Heart left ventricle (tissue), 16 donors: ENCODE measurements at regions not wholly inside any gene's neighbourhood (a gene's known extent, or its start where the extent isn't known, plus 50 kb on each side); places are given as distances from the start of the nearest gene placed in this dataset.
"Not testable (repeated sequence)": the region's sequence is repeated elsewhere in the genome, so short reads cannot be mapped to it uniquely, and the experiment has no call there.

ENCODE experiments used
- ATAC-seq, 4 donors: fragments of 200-7000 bp; cut with Tn5 transposase; one replicate each; pipeline ENCODE4 v1.9.1; 2020 to 2022; ENCODE audit warnings: moderate library complexity in 4 of 4, mild to moderate bottlenecking in 3 of 4, moderate number of reproducible peaks in 1 of 4
- DNase-seq, 5 donors: peaks; one replicate each; pipeline ENCODE4 v3.0.0-alpha.2; 2020
- H3K27ac ChIP-seq, 12 donors: fragments of 200-600 bp; sonication (generic) in 4 of 12; one replicate each; pipeline versions ENCODE4 v1.5.0 to v1.8.0; 2016 to 2022; ENCODE audit warnings: mild to moderate bottlenecking in 2 of 12
- H3K27me3 ChIP-seq, 9 donors: fragments of 200-600 bp; sonication (generic) in 2 of 9; one replicate each; pipeline versions ENCODE4 v1.5.1 to v1.8.0; 2016 to 2022; ENCODE audit warnings: mild to moderate bottlenecking in 3 of 9
- H3K36me3 ChIP-seq, 9 donors: fragments of 200-600 bp; sonication (generic) in 2 of 9; one replicate each; pipeline versions ENCODE4 v1.5.0 to v1.8.0; 2018 to 2022; ENCODE audit warnings: mild to moderate bottlenecking in 2 of 9
- H3K4me1 ChIP-seq, 12 donors: fragments of 200-600 bp; sonication (generic) in 4 of 12; one replicate each; pipeline versions ENCODE4 v1.5.0 to v1.8.0; 2016 to 2022; ENCODE audit warnings: mild to moderate bottlenecking in 3 of 12
- H3K4me3 ChIP-seq, 12 donors: fragments of 200-600 bp; sonication (generic) in 4 of 12; one replicate each; pipeline versions ENCODE4 v1.5.0 to v1.8.0; 2017 to 2022; ENCODE audit warnings: mild to moderate bottlenecking in 9 of 12, moderate library complexity in 4 of 12
- H3K9me3 ChIP-seq, 12 donors: fragments of 200-600 bp; sonication (generic) in 4 of 12; one replicate each; pipeline versions ENCODE4 v1.5.0 to v1.8.0; 2016 to 2022; ENCODE audit warnings: mild to moderate bottlenecking in 1 of 12
- POLR2A ChIP-seq, 2 donors: fragments of 450-650 bp; IDR thresholded peaks; one replicate each; pipeline ENCODE4 v1.6.1; 2017; ENCODE audit warnings: antibody characterized with exemption in 2 of 2, mild to moderate bottlenecking in 2 of 2, moderate library complexity in 2 of 2
- WGBS, 4 donors: extraction: QIAGEN DNeasy Blood & Tissue Kit in 2 of 4; methylation state at CpG; one replicate each; pipeline versions ENCODE4 v1.1.5 to v1.1.7; 2013 to 2018; 5-methylcytosine and 5-hydroxymethylcytosine counted together
- intact Hi-C, 10 donors: fragments of 100-400 bp; cut with DNase I; formaldehyde crosslinking; loops; one replicate each; pipeline versions ENCODE4 v1.11.1 to v1.14.2; 2022
- TF ChIP-seq, protein P1 (sequence below), 12 donors: fragments of 200-600 bp; sonication (generic) in 4 of 12; IDR thresholded peaks; one replicate each; pipeline versions ENCODE4 v1.5.0 to v1.8.0; 2018 to 2022; ENCODE audit warnings: antibody characterized with exemption in 12 of 12, mild to moderate bottlenecking in 5 of 12
- donor health status: ischemic (EF 13 %, LVEDD 7.1; RV severe dilation, severe dysfunction).
- donor health status: healthy with polysubstance abuse.
- donor health status: DM: no; HTN: yes; CAD: no.
- donor health status: DM: no; HTN: no; CAD: no.
- donor health status: ischemic (EF 25% LVEDD 6.9; RV normal size, moderate dysfunction).
- donor health status: ischemic (EF 25% LVEDD 5.7; RV mildly dilated, moderate dysfunction).
- donor health status: healthy.
- donor health status: DM: yes; HTN: yes; CAD: no.
- donor health status: ischemic (EF 35%, LVEDD 5.7; RV mildly dilated, moderate dysfunction).
- donor health status: nonischemic (EF 11% LVEDD 7.7; RV severe dilation, severe dysfunction).
- donor health status: DM: yes; HTN: yes; CAD: no.
- donor health status: PGD.
- donor health status: ischemic (EF 29% LVEDD 5.4; RV normal size, mild dysfunction).
- donor health status: nonischemic (EF 23%, LVEDD 6.1; RV moderate dilation, normal function).

DNA sequence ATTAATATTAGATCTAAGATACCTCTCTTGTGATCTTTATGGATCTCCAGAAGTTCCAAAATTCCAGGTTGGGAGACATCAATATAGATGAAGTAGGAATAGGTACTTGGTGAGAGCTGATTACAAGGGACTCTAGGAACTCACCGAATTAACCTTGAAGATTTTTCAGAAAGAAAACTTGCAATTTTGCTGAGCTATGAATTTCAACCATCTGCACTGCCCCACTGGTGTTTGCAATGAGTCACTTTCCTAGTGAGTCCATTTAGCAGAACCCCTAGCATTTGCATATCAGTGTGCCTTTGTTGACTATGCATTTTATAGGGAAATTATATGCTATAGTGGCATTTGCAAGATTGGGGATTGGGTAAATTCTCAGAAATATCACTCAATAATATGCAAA is 122.0 kb downstream of the CTNND1 start:
- ATAC-seq (no peak), DNase-seq (no peak)
- H3K4me3 ChIP-seq: no peak overlapping the region
- intact Hi-C loops: no loop called here
- no peaks in the 10 kb centered on the region for H3K27me3 ChIP-seq
- H3K27ac ChIP-seq: no peak overlapping the region
- WGBS, 4 donors: 82 to 93% (median 91%) methylated on average over 1 of the region's 1 CpG
- peaks cover 0 to 8% (median 0%) of the 10 kb centered on the region in 12 donors for H3K4me1 ChIP-seq
- H3K36me3 ChIP-seq: no peaks in the 10 kb centered on the region
- H3K9me3 ChIP-seq: no peaks in the 10 kb centered on the region
- TF ChIP-seq POLR2A (IDR thresholded peaks at IDR 0.05): no peak
- TF ChIP-seq, protein P1, sequence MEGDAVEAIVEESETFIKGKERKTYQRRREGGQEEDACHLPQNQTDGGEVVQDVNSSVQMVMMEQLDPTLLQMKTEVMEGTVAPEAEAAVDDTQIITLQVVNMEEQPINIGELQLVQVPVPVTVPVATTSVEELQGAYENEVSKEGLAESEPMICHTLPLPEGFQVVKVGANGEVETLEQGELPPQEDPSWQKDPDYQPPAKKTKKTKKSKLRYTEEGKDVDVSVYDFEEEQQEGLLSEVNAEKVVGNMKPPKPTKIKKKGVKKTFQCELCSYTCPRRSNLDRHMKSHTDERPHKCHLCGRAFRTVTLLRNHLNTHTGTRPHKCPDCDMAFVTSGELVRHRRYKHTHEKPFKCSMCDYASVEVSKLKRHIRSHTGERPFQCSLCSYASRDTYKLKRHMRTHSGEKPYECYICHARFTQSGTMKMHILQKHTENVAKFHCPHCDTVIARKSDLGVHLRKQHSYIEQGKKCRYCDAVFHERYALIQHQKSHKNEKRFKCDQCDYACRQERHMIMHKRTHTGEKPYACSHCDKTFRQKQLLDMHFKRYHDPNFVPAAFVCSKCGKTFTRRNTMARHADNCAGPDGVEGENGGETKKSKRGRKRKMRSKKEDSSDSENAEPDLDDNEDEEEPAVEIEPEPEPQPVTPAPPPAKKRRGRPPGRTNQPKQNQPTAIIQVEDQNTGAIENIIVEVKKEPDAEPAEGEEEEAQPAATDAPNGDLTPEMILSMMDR (IDR thresholded peaks at IDR 0.05): no peak

DNA sequence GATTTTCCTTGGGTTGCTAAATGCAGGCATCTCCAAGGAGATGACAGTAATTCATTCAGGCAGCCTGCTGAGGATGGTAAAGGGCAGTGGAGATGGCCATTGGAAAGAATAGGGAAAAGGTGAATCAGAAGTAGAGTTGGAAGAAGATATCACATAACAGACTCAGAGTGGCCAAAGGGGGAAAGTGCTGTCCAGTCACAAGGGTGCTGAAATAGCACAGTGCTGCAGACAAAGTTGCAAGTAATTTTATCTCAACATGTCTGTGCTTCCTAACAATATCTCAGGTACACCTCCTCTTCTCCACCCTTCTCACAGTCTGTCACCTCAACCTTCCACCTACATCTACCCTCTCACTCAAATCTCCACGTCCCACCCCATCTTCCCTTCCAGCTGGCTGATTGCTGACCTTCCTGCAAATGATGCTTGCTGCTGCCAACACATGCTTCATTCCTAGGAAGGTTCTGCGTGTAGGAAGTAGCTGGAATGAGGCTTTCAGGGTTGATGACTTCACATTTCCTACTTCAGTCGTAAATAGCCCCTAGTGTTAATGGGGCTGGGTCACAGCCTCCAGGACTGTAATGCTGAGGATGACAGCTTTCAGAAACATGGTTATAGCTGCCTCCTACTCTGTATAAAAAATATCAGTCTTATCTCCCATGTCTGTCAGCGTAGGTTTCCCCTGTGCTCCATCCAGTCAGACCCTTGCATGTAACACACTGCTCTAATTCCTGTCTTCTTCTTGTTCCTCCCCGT is 123.9 kb downstream of the CTNND1 start:
- intact Hi-C loops: no loop called here
- H3K9me3 ChIP-seq: no peaks in the 10 kb centered on the region
- TF ChIP-seq, protein P1 (IDR thresholded peaks at IDR 0.05): no peak
- TF ChIP-seq POLR2A (IDR thresholded peaks at IDR 0.05): no peak
- 32 to 38% (median 34%) methylated on average over 5 of the region's 5 CpGs for WGBS, 4 donors
- no peak overlapping the region for H3K27ac ChIP-seq
- no peak overlapping the region for H3K4me3 ChIP-seq
- no peaks in the 10 kb centered on the region for H3K36me3 ChIP-seq
- ATAC-seq (peak in 1 of 4 donors; percentile 73), DNase-seq (no peak)
- H3K27me3 ChIP-seq: no peaks in the 10 kb centered on the region
- H3K4me1 ChIP-seq: peaks cover 0 to 8% (median 0%) of the 10 kb centered on the region in 12 donors

DNA sequence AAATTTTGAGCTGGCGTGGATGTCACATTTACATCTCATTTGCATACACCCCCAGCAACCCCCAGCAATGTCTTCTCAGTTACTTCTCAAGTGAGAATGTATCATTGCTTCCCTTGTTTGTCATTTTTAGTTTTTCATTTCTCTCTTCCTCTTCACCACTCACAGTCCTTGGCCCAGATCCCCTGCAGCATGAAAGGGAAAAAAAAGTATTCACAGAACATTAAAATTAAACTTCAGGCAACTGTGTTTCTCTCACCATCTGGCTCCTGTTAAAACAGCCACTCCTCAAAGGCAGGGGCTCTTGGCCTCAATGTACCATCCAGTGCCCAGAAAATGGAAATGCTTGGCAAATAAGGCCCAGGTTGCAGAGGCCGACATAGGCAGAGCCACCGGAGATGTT is 126.8 kb downstream of the CTNND1 start:
- no peak overlapping the region for H3K4me3 ChIP-seq
- DNase-seq: no peak
- H3K36me3 ChIP-seq: no peaks in the 10 kb centered on the region
- H3K27ac ChIP-seq: no peak overlapping the region
- no peaks in the 10 kb centered on the region for H3K4me1 ChIP-seq
- ATAC-seq: no peak
- no peaks in the 10 kb centered on the region for H3K9me3 ChIP-seq
- no peaks in the 10 kb centered on the region for H3K27me3 ChIP-seq
- no peak for TF ChIP-seq POLR2A (IDR thresholded peaks at IDR 0.05)
- TF ChIP-seq, protein P1 (IDR thresholded peaks at IDR 0.05): no peak
- WGBS, 4 donors: 85 to 93% (median 90%) methylated on average over 3 of the region's 3 CpGs
- intact Hi-C loops: no loop called here

DNA sequence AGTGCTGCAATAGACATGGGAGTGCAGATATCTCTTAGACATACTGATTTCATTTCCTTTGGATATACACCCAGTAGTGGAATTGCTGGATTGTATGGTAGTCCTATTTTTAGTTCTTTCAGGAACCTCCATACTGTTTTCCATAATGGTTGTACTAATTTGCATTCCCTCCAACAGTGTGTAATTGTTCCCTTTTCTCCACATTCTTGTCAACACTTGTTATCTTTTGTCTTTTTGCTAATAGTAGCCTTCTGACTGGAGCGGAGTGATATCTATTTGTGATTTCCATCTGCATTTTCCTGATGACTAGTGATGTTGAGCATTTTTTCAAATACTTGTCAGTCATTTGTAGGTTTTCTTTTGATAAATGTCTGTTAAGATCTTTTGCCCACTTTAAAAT is 128.9 kb downstream of the CTNND1 start:
- H3K9me3 ChIP-seq: peaks cover 0 to 7% (median 0%) of the 10 kb centered on the region in 12 donors
- DNase-seq (no peak), ATAC-seq (no peak)
- no peaks in the 10 kb centered on the region for H3K27me3 ChIP-seq
- 75 to 84% (median 78%) methylated on average over 1 of the region's 1 CpG for WGBS, 4 donors
- H3K36me3 ChIP-seq: no peaks in the 10 kb centered on the region
- H3K4me3 ChIP-seq: no peak overlapping the region
- H3K4me1 ChIP-seq: no peaks in the 10 kb centered on the region
- intact Hi-C loops: no loop called here
- no peak overlapping the region for H3K27ac ChIP-seq
- TF ChIP-seq, protein P1 (IDR thresholded peaks at IDR 0.05): no peak
- no peak for TF ChIP-seq POLR2A (IDR thresholded peaks at IDR 0.05)

DNA sequence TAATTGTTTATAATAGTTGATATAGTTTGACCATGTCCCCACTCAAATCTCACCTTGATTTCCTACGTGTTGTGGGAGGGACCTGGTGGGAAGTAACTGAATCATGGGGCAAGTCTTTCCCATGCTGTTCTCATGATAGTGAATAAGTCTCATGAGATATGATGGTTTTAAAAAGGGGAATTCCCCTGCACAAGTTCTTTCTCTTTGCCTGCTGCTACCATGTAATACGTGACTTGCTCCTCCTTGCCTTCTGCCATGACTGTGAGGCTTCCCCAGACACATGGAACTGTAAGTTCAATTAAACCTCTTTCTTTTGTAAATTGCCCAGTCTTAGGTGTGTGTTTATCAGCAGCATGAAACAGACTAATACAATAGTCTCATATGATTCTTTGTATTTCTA is 130.5 kb upstream of the OR9Q1 start:
- H3K27me3 ChIP-seq, intact Hi-C loops, H3K27ac ChIP-seq, H3K4me1 ChIP-seq, H3K4me3 ChIP-seq, H3K9me3 ChIP-seq, H3K36me3 ChIP-seq, ATAC-seq, DNase-seq: not testable (repeated sequence)
- 56 to 67% (median 64%) methylated on average over 2 of the region's 2 CpGs for WGBS, 4 donors
